HG03280 (cell line): ENCODE measurements at regions not wholly inside any gene's neighbourhood (a gene's known extent, or its start where the extent isn't known, plus 50 kb on each side); places are given as distances from the start of the nearest gene placed in this dataset.
"Not testable (repeated sequence)": the region's sequence is repeated elsewhere in the genome, so short reads cannot be mapped to it uniquely, and the experiment has no call there.

Experiments
- ATAC-seq: cut with Tn5 transposase; IDR thresholded peaks from one replicate; pipeline ENCODE4 v1.9.1; 2021; ENCODE audit warnings: mild to moderate bottlenecking, moderate library complexity; ENCODE audit not compliant: unreplicated experiment

GRCh38 chr6:23611776-23612381 lies 514.1 kb upstream of the NRSN1 start:
- ATAC-seq, result no peak

- ATAC-seq, result no peak
These were observed 507.6 kb upstream of the NRSN1 start for GRCh38 chr6:23618366-23618765.

GRCh38 chr6:23620911-23621401 lies 505.1 kb upstream of the NRSN1 start:
- ATAC-seq, result no peak

- ATAC-seq, result no peak
These were observed 495.0 kb upstream of the NRSN1 start for GRCh38 chr6:23630726-23631635.

GRCh38 chr6:23633996-23634395 lies 492.0 kb upstream of the NRSN1 start:
- no peak for ATAC-seq

- ATAC-seq, result no peak
These were observed 490.9 kb upstream of the NRSN1 start for GRCh38 chr6:23635150-23635549.

GRCh38 chr6:23637296-23637695 lies 488.7 kb upstream of the NRSN1 start:
- no peak for ATAC-seq

GRCh38 chr6:23642849-23643248 lies 483.2 kb upstream of the NRSN1 start:
- no peak for ATAC-seq

- ATAC-seq, result no peak
These were observed 479.0 kb upstream of the NRSN1 start for GRCh38 chr6:23647045-23647444.

- ATAC-seq, result no peak
These were observed 475.3 kb upstream of the NRSN1 start for GRCh38 chr6:23650676-23651075.

- ATAC-seq, result no peak
These were observed 471.3 kb upstream of the NRSN1 start for GRCh38 chr6:23654745-23655144.

- no peak for ATAC-seq
These were observed 470.5 kb upstream of the NRSN1 start for GRCh38 chr6:23655525-23655924.

GRCh38 chr6:23656255-23657194 lies 469.5 kb upstream of the NRSN1 start:
- ATAC-seq, result no peak

- no peak for ATAC-seq
These were observed 466.9 kb upstream of the NRSN1 start for GRCh38 chr6:23659125-23659524.

- ATAC-seq, result no peak
These were observed 464.5 kb upstream of the NRSN1 start for GRCh38 chr6:23661549-23661948.

- no peak for ATAC-seq
These were observed 462.9 kb upstream of the NRSN1 start for GRCh38 chr6:23663096-23663495.

GRCh38 chr6:23663652-23664051 lies 462.4 kb upstream of the NRSN1 start:
- ATAC-seq, result no peak

GRCh38 chr6:23665911-23666310 lies 460.1 kb upstream of the NRSN1 start:
- ATAC-seq, result not testable (repeated sequence)

- ATAC-seq, result no peak
These were observed 453.3 kb upstream of the NRSN1 start for GRCh38 chr6:23672737-23673136.

- no peak for ATAC-seq
These were observed 447.4 kb upstream of the NRSN1 start for GRCh38 chr6:23678626-23679025.

- ATAC-seq, result no peak
These were observed 444.3 kb upstream of the NRSN1 start for GRCh38 chr6:23681743-23682142.
